Osteoblast (primary cell): ENCODE measurements at regions not wholly inside any gene's neighbourhood (a gene's known extent, or its start where the extent isn't known, plus 50 kb on each side); places are given as distances from the start of the nearest gene placed in this dataset.

Experiments used
- DNase-seq: peaks from one replicate; pipeline ENCODE4 v3.0.0; 2011; ENCODE audit warnings: low spot score, mixed read lengths; ENCODE audit not compliant: insufficient read length; ENCODE audit errors: missing footprints
- H2AFZ ChIP-seq: 2 replicates; pipeline ENCODE4 v1.6.0; 2011; ENCODE audit warnings: mild to moderate bottlenecking, low read length
- H3K27ac ChIP-seq: 2 replicates; pipeline ENCODE4 v1.5.1; 2011; ENCODE audit warnings: mild to moderate bottlenecking, low read depth, low read length, moderate library complexity
- H3K27me3 ChIP-seq: 2 replicates; pipeline ENCODE4 v1.6.0; 2012; ENCODE audit warnings: mild to moderate bottlenecking, control low read depth, inconsistent platforms, low read length, moderate library complexity; ENCODE audit not compliant: insufficient read depth
- H3K36me3 ChIP-seq: 2 replicates; pipeline ENCODE4 v1.5.1; 2011; ENCODE audit warnings: mild to moderate bottlenecking, low read length, control low read depth, moderate library complexity; ENCODE audit not compliant: insufficient read depth
- H3K4me1 ChIP-seq: 2 replicates; pipeline ENCODE4 v1.5.1; 2011; ENCODE audit warnings: mild to moderate bottlenecking, low read length, control low read depth, moderate library complexity; ENCODE audit not compliant: insufficient read depth
- H3K4me2 ChIP-seq: 2 replicates; pipeline ENCODE4 v1.6.0; 2011; ENCODE audit warnings: mild to moderate bottlenecking, low read length; ENCODE audit not compliant: insufficient read depth
- H3K4me3 ChIP-seq: fragments of 200-600 bp; sonication (generic); 3 replicates; pipeline ENCODE4 v1.5.1; 2012; ENCODE audit warnings: mild to moderate bottlenecking, low read length, inconsistent platforms; ENCODE audit not compliant: insufficient read depth
- H3K79me2 ChIP-seq: 2 replicates; pipeline ENCODE4 v1.6.0; 2012; ENCODE audit warnings: mild to moderate bottlenecking, low read length, control low read depth, inconsistent platforms; ENCODE audit not compliant: insufficient read depth
- H3K9me3 ChIP-seq: 2 replicates; pipeline ENCODE4 v1.5.1; 2011; ENCODE audit warnings: low read depth, low read length, control low read depth
- H4K20me1 ChIP-seq: 2 replicates; pipeline ENCODE4 v1.6.0; 2012; ENCODE audit warnings: mild to moderate bottlenecking, low read length, control low read depth; ENCODE audit not compliant: insufficient read depth
- CTCF ChIP-seq: IDR thresholded peaks from 2 replicates; pipeline ENCODE4 v1.5.1; 2011; ENCODE audit warnings: mild to moderate bottlenecking, low read depth, low read length, moderate library complexity; ENCODE audit errors: extremely low read depth

- peaks cover 15% of the 10 kb centered on the region for H3K4me1 ChIP-seq
- no peak for DNase-seq
- H4K20me1 ChIP-seq = no peaks in the 10 kb centered on the region
- H3K27me3 ChIP-seq = no peaks in the 10 kb centered on the region
- no peak overlapping the region for H3K27ac ChIP-seq
- H3K4me3 ChIP-seq = no peak overlapping the region
- H3K36me3 ChIP-seq = no peaks in the 10 kb centered on the region
- TF ChIP-seq CTCF = no peak
- H3K4me2 ChIP-seq = peak overlapping the region; percentile 7
- no peaks in the 10 kb centered on the region for H3K79me2 ChIP-seq
- no peaks in the 10 kb centered on the region for H3K9me3 ChIP-seq
- peak overlapping the region; percentile 7 for H2AFZ ChIP-seq
Observed at GRCh38 chr12:58387199-58387598, 445.8 kb downstream of the ATP23 start.

GRCh38 chr12:58388261-58388660 is 446.9 kb downstream of the ATP23 start:
- Histone ChIP-seq H3K27me3 (no peaks in the 10 kb centered on the region), H3K4me3 (no peak overlapping the region), H2AFZ (peak overlapping the region; percentile 42), H3K27ac (peak overlapping the region; percentile 60), H3K36me3 (no peaks in the 10 kb centered on the region), H4K20me1 (no peaks in the 10 kb centered on the region), H3K4me2 (no peak overlapping the region), H3K4me1 (peaks cover 15% of the 10 kb centered on the region), H3K79me2 (no peaks in the 10 kb centered on the region), H3K9me3 (no peaks in the 10 kb centered on the region)
- no peak for TF ChIP-seq CTCF
- peak; percentile 21 for DNase-seq

GRCh38 chr12:58393152-58393551 is 451.8 kb downstream of the ATP23 start:
- H2AFZ ChIP-seq = no peak overlapping the region
- DNase-seq = peak; percentile 72
- H3K27ac ChIP-seq = no peak overlapping the region
- no peak overlapping the region for H3K4me2 ChIP-seq
- no peaks in the 10 kb centered on the region for H4K20me1 ChIP-seq
- no peak overlapping the region for H3K4me3 ChIP-seq
- H3K9me3 ChIP-seq = no peaks in the 10 kb centered on the region
- no peak for TF ChIP-seq CTCF
- no peaks in the 10 kb centered on the region for H3K27me3 ChIP-seq
- no peaks in the 10 kb centered on the region for H3K79me2 ChIP-seq
- no peaks in the 10 kb centered on the region for H3K36me3 ChIP-seq
- peaks cover 5% of the 10 kb centered on the region for H3K4me1 ChIP-seq

GRCh38 chr12:58395056-58395455 is 453.7 kb downstream of the ATP23 start:
- H2AFZ ChIP-seq = no peak overlapping the region

More at GRCh38 chr12:58395056-58395455, 453.7 kb downstream of the ATP23 start:
- H3K36me3 ChIP-seq = no peaks in the 10 kb centered on the region
- H3K4me1 ChIP-seq = peaks cover 4% of the 10 kb centered on the region
- no peak for DNase-seq
- H3K4me2 ChIP-seq = no peak overlapping the region
- H3K4me3 ChIP-seq = no peak overlapping the region
- no peaks in the 10 kb centered on the region for H3K27me3 ChIP-seq
- no peaks in the 10 kb centered on the region for H4K20me1 ChIP-seq
- no peak for TF ChIP-seq CTCF
- H3K9me3 ChIP-seq = no peaks in the 10 kb centered on the region
- H3K79me2 ChIP-seq = no peaks in the 10 kb centered on the region
- H3K27ac ChIP-seq = no peak overlapping the region
